NOMO-1 treated with dmso at 0.1 percent for 144 hours (cell line): ENCODE measurements at regions not wholly inside any gene's neighbourhood (a gene's known extent, or its start where the extent isn't known, plus 50 kb on each side); places are given as distances from the start of the nearest gene placed in this dataset.

ENCODE experiments used
- DNase-seq: peaks from one replicate; lab custom pipeline; 2025; ENCODE audit not compliant: unreplicated experiment; lab: John Stamatoyannopoulos, UW

DNA sequence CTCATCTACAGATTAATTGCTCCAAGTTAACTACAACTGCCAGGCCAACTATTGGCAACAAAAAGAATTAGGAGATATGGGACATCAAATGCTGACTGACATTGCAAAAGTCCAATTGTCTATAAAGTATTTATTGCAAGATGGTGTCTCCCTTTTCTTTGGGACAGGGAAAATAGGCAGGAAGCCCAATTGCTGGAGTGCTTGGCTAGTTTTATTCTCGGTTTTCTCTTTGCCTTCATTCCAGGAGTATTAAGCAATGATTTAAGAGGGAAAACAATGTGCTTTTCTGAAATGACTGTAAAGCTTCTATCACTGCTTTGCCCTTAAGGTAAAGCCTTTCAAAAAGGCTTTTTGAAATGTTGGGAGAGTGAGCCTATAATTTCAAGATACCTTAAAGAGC, 62.8 kb upstream of the DIAPH2 start:
- no peak for DNase-seq
